HEK293 (cell line): ENCODE measurements at regions not wholly inside any gene's neighbourhood (a gene's known extent, or its start where the extent isn't known, plus 50 kb on each side); places are given as distances from the start of the nearest gene placed in this dataset.

ENCODE experiments used
- CTCF ChIA-PET: fragments of 350-600 bp; formaldehyde crosslinking; extraction: SDS; loops from one replicate; lab custom pipeline; 2021; ENCODE audit warnings: antibody characterized with exemption; lab: Yijun Ruan, JAX
- POLR2A ChIA-PET: fragments of 300-600 bp; formaldehyde crosslinking; extraction: SDS; loops from one replicate; lab custom pipeline; 2020; ENCODE audit warnings: antibody characterized with exemption, inconsistent platforms; lab: Yijun Ruan, JAX
- H3K27ac ChIP-seq: fragments of 200-500 bp; sonication (Bioruptor generic); 2 replicates; pipeline ENCODE4 v1.5.1; 2014; ENCODE audit warnings: low read depth, low read length, control low read depth, inconsistent platforms; ENCODE audit errors: extremely low read depth
- H3K36me3 ChIP-seq, 2 experiments: fragments of 200-500 bp in 1 of 2; sonication (Bioruptor generic) in 1 of 2; 1 replicate in 1 of 2; 2 replicates in 1 of 2; pipeline ENCODE4 v1.5.1; 2014 to 2017; ENCODE audit warnings: inconsistent platforms in 2 of 2, low read length in 2 of 2; ENCODE audit not compliant: control insufficient read depth in 2 of 2, insufficient read depth in 1 of 2
- H3K4me1 ChIP-seq: fragments of 200-500 bp; sonication (Bioruptor generic); 2 replicates; pipeline ENCODE4 v1.5.1; 2014; ENCODE audit warnings: mild to moderate bottlenecking, low read length, inconsistent platforms; ENCODE audit not compliant: control insufficient read depth, insufficient read depth
- H3K4me3 ChIP-seq: 2 replicates; pipeline ENCODE4 v1.5.1; 2011; ENCODE audit warnings: low read depth, mild to moderate bottlenecking, control low read depth, low read length, moderate library complexity
- H3K9me3 ChIP-seq: fragments of 200-500 bp; sonication (Bioruptor generic); 2 replicates; pipeline ENCODE4 v1.5.1; 2014; ENCODE audit warnings: low read depth, low read length, inconsistent platforms; ENCODE audit not compliant: control insufficient read depth, insufficient read depth
- SP3 ChIP-seq: fragments of 450-650 bp; formaldehyde crosslinking; IDR thresholded peaks from 2 replicates; pipeline ENCODE4 v1.5.1; 2016; ENCODE audit warnings: missing biosample characterization, missing genetic modification characterization
- TCF7L2 ChIP-seq: IDR thresholded peaks from 2 replicates; pipeline ENCODE4 v1.6.1; 2011; ENCODE audit warnings: low read depth, mild to moderate bottlenecking, inconsistent platforms, low read length, moderate library complexity, borderline replicate concordance
- ZBTB11 ChIP-seq: fragments of 450-650 bp; formaldehyde crosslinking; conservative IDR thresholded peaks from 2 replicates; pipeline ENCODE4 v1.5.1; 2016; ENCODE audit warnings: low read depth, missing biosample characterization, missing genetic modification characterization
- ZBTB44 ChIP-seq: fragments of 450-650 bp; IDR thresholded peaks from 2 replicates; pipeline ENCODE4 v1.5.1; 2018; ENCODE audit warnings: missing biosample characterization, mild to moderate bottlenecking, missing genetic modification characterization
- ZBTB7A ChIP-seq: fragments of 450-650 bp; formaldehyde crosslinking; IDR thresholded peaks from 2 replicates; pipeline ENCODE4 v1.5.1; 2016; ENCODE audit warnings: low read depth, missing biosample characterization, missing genetic modification characterization
- ZNF274 ChIP-seq, 2 experiments: fragments of 200-500 bp in 1 of 2; fragments of 450-650 bp in 1 of 2; sonication (Bioruptor generic) in 1 of 2; formaldehyde crosslinking in 1 of 2; IDR thresholded peaks; 2 replicates each; pipeline versions ENCODE4 v1.5.1 to v1.6.1; 2014 to 2016; ENCODE audit warnings: borderline replicate concordance in 1 of 2, inconsistent platforms in 1 of 2, low read length in 1 of 2, missing biosample characterization in 1 of 2, missing genetic modification characterization in 1 of 2
- ZNF391 ChIP-seq: fragments of 450-650 bp; formaldehyde crosslinking; IDR thresholded peaks from 2 replicates; pipeline ENCODE4 v1.5.1; 2016; ENCODE audit warnings: low read depth, missing biosample characterization, missing genetic modification characterization, borderline replicate concordance
- ZNF518A ChIP-seq: fragments of 450-650 bp; formaldehyde crosslinking; conservative IDR thresholded peaks from 2 replicates; pipeline ENCODE4 v1.5.1; 2016; ENCODE audit warnings: low read depth, missing biosample characterization, missing genetic modification characterization
- ZNF785 ChIP-seq: fragments of 450-650 bp; formaldehyde crosslinking; IDR thresholded peaks from 2 replicates; pipeline ENCODE4 v1.5.1; 2016; ENCODE audit warnings: missing biosample characterization, missing genetic modification characterization
- TF ChIP-seq, protein P1 (sequence below): fragments of 450-650 bp; formaldehyde crosslinking; IDR thresholded peaks from 2 replicates; pipeline ENCODE4 v1.5.1; 2016; ENCODE audit warnings: missing biosample characterization, missing genetic modification characterization

DNA sequence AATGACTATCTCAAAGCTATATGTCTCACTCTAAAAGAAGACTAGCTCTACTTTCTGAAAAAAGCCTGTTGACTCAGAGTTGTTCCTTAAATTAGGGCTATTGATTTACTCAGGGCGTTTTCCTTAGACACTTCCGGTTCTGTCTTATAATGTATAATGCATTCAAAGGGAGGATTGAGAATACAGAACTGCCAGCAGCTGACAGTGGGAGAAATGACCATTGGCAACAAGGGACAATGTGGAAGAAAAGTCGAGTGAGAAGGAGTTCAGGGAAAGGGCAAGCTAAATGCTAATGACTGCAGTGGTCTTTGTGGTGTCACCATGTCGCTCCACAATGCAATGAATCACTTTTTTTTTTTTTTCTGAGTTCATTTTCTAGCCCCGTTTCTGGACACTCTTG, 65.7 kb upstream of the ANKH start (continued):
- TF ChIP-seq ZNF274 (IDR thresholded peaks at IDR 0.05; ENCODE audit: low read length): no peak
- no peak for TF ChIP-seq ZNF274 (tag by site-specific recombination; IDR thresholded peaks at IDR 0.05; ENCODE audit: borderline replicate concordance)
- no peak for TF ChIP-seq ZBTB7A (tag by site-specific recombination)
- no peak for TF ChIP-seq TCF7L2
- no peak for TF ChIP-seq ZNF391 (tag by site-specific recombination)

GRCh38 chr5:14936588-14936987, 65.0 kb upstream of the ANKH start:
- no peaks in the 10 kb centered on the region for H3K36me3 ChIP-seq
- no peak overlapping the region for H3K4me3 ChIP-seq
- no peak overlapping the region for H3K27ac ChIP-seq
- POLR2A ChIA-PET: no interaction called here
- no peaks in the 10 kb centered on the region for H3K4me1 ChIP-seq
- no peaks in the 10 kb centered on the region; the same call in 1 of the 2 replicates for H3K9me3 ChIP-seq
- CTCF ChIA-PET: interaction anchor here (0.5 to 0.9 kb wide), 3 partner anchors 27 to 216 kb away, joined by 3 to 16 read pairs (median 4); no protein-coding TSS in a partner anchor
- TF ChIP-seq ZNF518A (tag by site-specific recombination) (no peak), ZNF785 (no peak), ZBTB44 (tag by site-specific recombination) (no peak), SP3 (tag by site-specific recombination) (no peak), ZBTB11 (no peak)
- TF ChIP-seq, protein P1, sequence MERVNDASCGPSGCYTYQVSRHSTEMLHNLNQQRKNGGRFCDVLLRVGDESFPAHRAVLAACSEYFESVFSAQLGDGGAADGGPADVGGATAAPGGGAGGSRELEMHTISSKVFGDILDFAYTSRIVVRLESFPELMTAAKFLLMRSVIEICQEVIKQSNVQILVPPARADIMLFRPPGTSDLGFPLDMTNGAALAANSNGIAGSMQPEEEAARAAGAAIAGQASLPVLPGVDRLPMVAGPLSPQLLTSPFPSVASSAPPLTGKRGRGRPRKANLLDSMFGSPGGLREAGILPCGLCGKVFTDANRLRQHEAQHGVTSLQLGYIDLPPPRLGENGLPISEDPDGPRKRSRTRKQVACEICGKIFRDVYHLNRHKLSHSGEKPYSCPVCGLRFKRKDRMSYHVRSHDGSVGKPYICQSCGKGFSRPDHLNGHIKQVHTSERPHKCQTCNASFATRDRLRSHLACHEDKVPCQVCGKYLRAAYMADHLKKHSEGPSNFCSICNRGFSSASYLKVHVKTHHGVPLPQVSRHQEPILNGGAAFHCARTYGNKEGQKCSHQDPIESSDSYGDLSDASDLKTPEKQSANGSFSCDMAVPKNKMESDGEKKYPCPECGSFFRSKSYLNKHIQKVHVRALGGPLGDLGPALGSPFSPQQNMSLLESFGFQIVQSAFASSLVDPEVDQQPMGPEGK (tag by site-specific recombination): no peak
